ENCODE measurements at regions not wholly inside any gene's neighbourhood (a gene's known extent, or its start where the extent isn't known, plus 50 kb on each side); places are given as distances from the start of the nearest gene placed in this dataset.

DNA sequence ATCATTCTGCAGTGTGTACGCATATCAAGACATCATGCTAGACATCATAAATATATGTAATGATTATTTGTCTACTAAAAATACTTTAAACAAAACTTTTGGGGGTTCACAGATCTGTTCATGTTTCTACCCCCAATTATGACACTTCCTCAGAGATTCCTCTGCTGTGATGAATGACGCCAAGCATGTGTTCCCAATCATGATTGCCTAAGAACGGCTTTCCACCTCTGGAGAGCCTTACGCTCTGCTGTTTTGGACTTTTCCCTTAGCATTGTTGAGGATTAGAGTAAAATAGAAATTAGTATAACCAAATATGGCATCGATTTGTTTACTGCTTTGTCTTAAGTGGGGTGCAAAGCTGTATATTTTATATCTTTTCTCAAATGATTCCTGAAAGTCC, 236.3 kb upstream of the IGFBP3 start:
- ChIA-PET RAD21 (ENCODE audit: low non-redundant PET in 1 of 2, low total read pairs in 2 of 2, uncharacterized antibody in 2 of 2, unreplicated experiment in 2 of 2) (no interaction called here), POLR2A (no interaction called here), CTCF (no interaction called here)
- H3K4me3 ChIP-seq (replicated peaks in 1 of 2; ENCODE audit: low read depth in 1 of 2, low read length in 2 of 2), result no peak overlapping the region
- H2AFZ ChIP-seq (ENCODE audit: low read depth, low read length, poor library complexity, severe bottlenecking), result no peak overlapping the region
- no peaks in the 10 kb centered on the region for H3K36me3 ChIP-seq (ENCODE audit: control insufficient read depth in 1 of 2, insufficient read depth in 2 of 2, low read length in 2 of 2)
- no peaks in the 10 kb centered on the region for H4K20me1 ChIP-seq (ENCODE audit: insufficient read depth)
- ATAC-seq, result no peak
- TF ChIP-seq CBX3 (IDR thresholded peaks at IDR 0.05; ENCODE audit: low read depth), result no peak
- no peak for TF ChIP-seq SRF (IDR thresholded peaks at IDR 0.05; ENCODE audit: low read depth)
- TF ChIP-seq YY1 (IDR thresholded peaks at IDR 0.05; ENCODE audit: extremely low read depth, insufficient replicate concordance, low read depth, low read length), result no peak
- no peak for TF ChIP-seq EZH2phosphoT487 (IDR thresholded peaks at IDR 0.05; ENCODE audit: borderline replicate concordance)
- no peak for TF ChIP-seq ZNF274 (IDR thresholded peaks at IDR 0.05; ENCODE audit: low read depth, low read length)
- TF ChIP-seq, protein P1, sequence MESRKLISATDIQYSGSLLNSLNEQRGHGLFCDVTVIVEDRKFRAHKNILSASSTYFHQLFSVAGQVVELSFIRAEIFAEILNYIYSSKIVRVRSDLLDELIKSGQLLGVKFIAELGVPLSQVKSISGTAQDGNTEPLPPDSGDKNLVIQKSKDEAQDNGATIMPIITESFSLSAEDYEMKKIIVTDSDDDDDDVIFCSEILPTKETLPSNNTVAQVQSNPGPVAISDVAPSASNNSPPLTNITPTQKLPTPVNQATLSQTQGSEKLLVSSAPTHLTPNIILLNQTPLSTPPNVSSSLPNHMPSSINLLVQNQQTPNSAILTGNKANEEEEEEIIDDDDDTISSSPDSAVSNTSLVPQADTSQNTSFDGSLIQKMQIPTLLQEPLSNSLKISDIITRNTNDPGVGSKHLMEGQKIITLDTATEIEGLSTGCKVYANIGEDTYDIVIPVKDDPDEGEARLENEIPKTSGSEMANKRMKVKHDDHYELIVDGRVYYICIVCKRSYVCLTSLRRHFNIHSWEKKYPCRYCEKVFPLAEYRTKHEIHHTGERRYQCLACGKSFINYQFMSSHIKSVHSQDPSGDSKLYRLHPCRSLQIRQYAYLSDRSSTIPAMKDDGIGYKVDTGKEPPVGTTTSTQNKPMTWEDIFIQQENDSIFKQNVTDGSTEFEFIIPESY (IDR thresholded peaks at IDR 0.05; ENCODE audit: extremely low read depth, insufficient replicate concordance, low read length), result no peak
- TF ChIP-seq CEBPB (IDR thresholded peaks at IDR 0.05; ENCODE audit: low read depth), result no peak
- TF ChIP-seq, protein P2, sequence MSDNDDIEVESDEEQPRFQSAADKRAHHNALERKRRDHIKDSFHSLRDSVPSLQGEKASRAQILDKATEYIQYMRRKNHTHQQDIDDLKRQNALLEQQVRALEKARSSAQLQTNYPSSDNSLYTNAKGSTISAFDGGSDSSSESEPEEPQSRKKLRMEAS (IDR thresholded peaks at IDR 0.05), result no peak
- TF ChIP-seq FOSL1 (IDR thresholded peaks at IDR 0.05; ENCODE audit: low read depth), result no peak
- TF ChIP-seq, protein P3, sequence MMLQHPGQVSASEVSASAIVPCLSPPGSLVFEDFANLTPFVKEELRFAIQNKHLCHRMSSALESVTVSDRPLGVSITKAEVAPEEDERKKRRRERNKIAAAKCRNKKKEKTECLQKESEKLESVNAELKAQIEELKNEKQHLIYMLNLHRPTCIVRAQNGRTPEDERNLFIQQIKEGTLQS (IDR thresholded peaks at IDR 0.05), result no peak
- intact Hi-C loops (cut with micrococcal nuclease), result loop anchor here (10.0 kb wide), 1 partner anchor 1027 kb away; no protein-coding TSS in a partner anchor
- H3K79me2 ChIP-seq (ENCODE audit: insufficient read depth, low read length), result no peaks in the 10 kb centered on the region
- H3K27ac ChIP-seq (ENCODE audit: low read depth, low read length), result no peak overlapping the region
- no peaks in the 10 kb centered on the region for H3K27me3 ChIP-seq (ENCODE audit: insufficient read depth, low read length)
- H3K4me2 ChIP-seq (ENCODE audit: low read length), result no peak overlapping the region
- H3K9me2 ChIP-seq (ENCODE audit: insufficient read depth), result no peaks in the 10 kb centered on the region
- no peaks in the 10 kb centered on the region for H3K9me3 ChIP-seq (ENCODE audit: control insufficient read depth in 1 of 2, insufficient read depth in 1 of 2, low read depth in 1 of 2, low read length in 2 of 2)
- H3K4me1 ChIP-seq (ENCODE audit: control insufficient read depth in 1 of 2, insufficient read depth in 2 of 2, low read length in 2 of 2), result no peaks in the 10 kb centered on the region
- DNase-seq (ENCODE audit: low read depth, low spot score), result no peak
- BruUV-seq (replicated peaks), result no TSS peak
- no peak overlapping the region for H3K9ac ChIP-seq (ENCODE audit: low read length)
